ENCODE measurements at regions not wholly inside any gene's neighbourhood (a gene's known extent, or its start where the extent isn't known, plus 50 kb on each side); places are given as distances from the start of the nearest gene placed in this dataset.

DNA sequence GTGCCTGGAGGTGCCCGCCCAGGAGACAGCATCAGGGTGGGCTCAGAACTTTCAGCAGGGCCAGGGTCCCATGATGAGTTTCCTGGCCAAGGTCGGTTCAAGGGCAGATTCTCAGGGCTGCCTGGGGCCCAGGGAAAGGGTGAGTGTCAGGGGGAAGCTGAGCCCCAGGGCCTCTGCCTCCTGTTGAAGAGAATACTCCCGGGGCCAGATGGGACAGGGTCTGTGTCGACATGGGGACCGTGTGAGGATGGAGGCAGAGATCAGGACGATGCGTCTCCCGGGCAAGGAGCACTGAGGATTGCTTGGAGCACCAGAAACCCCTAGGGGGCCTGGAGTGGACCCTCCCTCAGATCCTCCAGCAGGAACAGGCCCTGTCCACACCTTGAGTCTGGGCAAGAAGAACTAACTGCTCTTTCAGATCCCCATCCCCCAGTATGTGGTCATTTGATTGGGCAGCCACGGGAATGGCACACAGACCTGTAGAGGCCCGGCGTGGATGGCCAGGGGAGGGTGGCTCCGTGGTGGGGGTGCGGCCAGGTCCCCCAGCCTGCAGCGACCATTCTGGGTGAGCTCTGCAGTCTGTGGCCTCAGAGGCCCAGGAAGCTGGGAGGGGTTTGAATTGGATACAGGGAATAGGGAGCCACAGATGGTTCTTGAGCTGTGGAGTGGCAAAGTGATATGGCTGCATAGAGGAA, 1078.7 kb downstream of the BRD1 start:
- TF ChIP-seq CTCF (IDR thresholded peaks at IDR 0.05; ENCODE audit: low read depth, low read length), result no peak
- TF ChIP-seq POLR2A (IDR thresholded peaks at IDR 0.05; ENCODE audit: extremely low read depth, insufficient read length), result no peak
- TF ChIP-seq, protein P1, sequence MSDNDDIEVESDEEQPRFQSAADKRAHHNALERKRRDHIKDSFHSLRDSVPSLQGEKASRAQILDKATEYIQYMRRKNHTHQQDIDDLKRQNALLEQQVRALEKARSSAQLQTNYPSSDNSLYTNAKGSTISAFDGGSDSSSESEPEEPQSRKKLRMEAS (IDR thresholded peaks at IDR 0.05; ENCODE audit: low read depth, low read length), result no peak
- TF ChIP-seq MYC (IDR thresholded peaks at IDR 0.05; ENCODE audit: low read depth, low read length), result no peak

All from NB4 (cell line).